ENCODE measurements at regions not wholly inside any gene's neighbourhood (a gene's known extent, or its start where the extent isn't known, plus 50 kb on each side); places are given as distances from the start of the nearest gene placed in this dataset.

- H3K27me3 Mint-ChIP-seq (ENCODE audit: unreplicated experiment), result peaks cover 1% of the 10 kb centered on the region
Observed at GRCh38 chr1:30255111-30255724, 468.2 kb downstream of the MATN1 start.

GRCh38 chr1:30253807-30254440, 469.5 kb downstream of the MATN1 start:
- H3K27me3 Mint-ChIP-seq (ENCODE audit: unreplicated experiment), result peaks cover 1% of the 10 kb centered on the region
- no peak for DNase-seq (ENCODE audit: low spot score)
- no peaks in the 10 kb centered on the region for H3K9me3 Mint-ChIP-seq (ENCODE audit: unreplicated experiment)
- no peak for TF ChIP-seq CTCF (IDR thresholded peaks at IDR 0.05; ENCODE audit: unreplicated experiment)
- no peaks in the 10 kb centered on the region for H3K36me3 Mint-ChIP-seq (ENCODE audit: low read depth, unreplicated experiment)
- H3K27ac Mint-ChIP-seq (ENCODE audit: unreplicated experiment), result no peak overlapping the region
- peaks cover 5% of the 10 kb centered on the region for H3K4me1 Mint-ChIP-seq (ENCODE audit: unreplicated experiment)
- H3K4me3 Mint-ChIP-seq (ENCODE audit: unreplicated experiment), result no peak overlapping the region

More at GRCh38 chr1:30255111-30255724, 468.2 kb downstream of the MATN1 start:
- H3K4me3 Mint-ChIP-seq (ENCODE audit: unreplicated experiment), result no peak overlapping the region
- H3K4me1 Mint-ChIP-seq (ENCODE audit: unreplicated experiment), result peaks cover 5% of the 10 kb centered on the region
- H3K27ac Mint-ChIP-seq (ENCODE audit: unreplicated experiment), result no peak overlapping the region
- DNase-seq (ENCODE audit: low spot score), result no peak
- no peaks in the 10 kb centered on the region for H3K36me3 Mint-ChIP-seq (ENCODE audit: low read depth, unreplicated experiment)
- H3K9me3 Mint-ChIP-seq (ENCODE audit: unreplicated experiment), result no peaks in the 10 kb centered on the region
- TF ChIP-seq CTCF (IDR thresholded peaks at IDR 0.05; ENCODE audit: unreplicated experiment), result no peak

- Mint-ChIP-seq H3K27me3 (ENCODE audit: unreplicated experiment) (peaks cover 1% of the 10 kb centered on the region), H3K9me3 (ENCODE audit: unreplicated experiment) (no peaks in the 10 kb centered on the region), H3K4me3 (ENCODE audit: unreplicated experiment) (no peak overlapping the region), H3K4me1 (ENCODE audit: unreplicated experiment) (no peaks in the 10 kb centered on the region), H3K27ac (ENCODE audit: unreplicated experiment) (no peak overlapping the region), H3K36me3 (ENCODE audit: low read depth, unreplicated experiment) (no peaks in the 10 kb centered on the region)
- DNase-seq (ENCODE audit: low spot score), result no peak
- no peak for TF ChIP-seq CTCF (IDR thresholded peaks at IDR 0.05; ENCODE audit: unreplicated experiment)
Observed at GRCh38 chr1:30253361-30253760, 470.0 kb downstream of the MATN1 start.

- no peak for DNase-seq (ENCODE audit: low spot score)
Observed at GRCh38 chr1:30250984-30251850, 472.2 kb downstream of the MATN1 start.

More at GRCh38 chr1:30250984-30251850, 472.2 kb downstream of the MATN1 start:
- TF ChIP-seq CTCF (IDR thresholded peaks at IDR 0.05; ENCODE audit: unreplicated experiment), result no peak
- Mint-ChIP-seq H3K9me3 (ENCODE audit: unreplicated experiment) (no peaks in the 10 kb centered on the region), H3K36me3 (ENCODE audit: low read depth, unreplicated experiment) (no peaks in the 10 kb centered on the region), H3K27ac (ENCODE audit: unreplicated experiment) (no peak overlapping the region), H3K27me3 (ENCODE audit: unreplicated experiment) (peaks cover 1% of the 10 kb centered on the region), H3K4me1 (ENCODE audit: unreplicated experiment) (no peaks in the 10 kb centered on the region), H3K4me3 (ENCODE audit: unreplicated experiment) (no peak overlapping the region)

Measured in endothelial cell (in vitro differentiated cells).